DMS 273 (cell line): ENCODE measurements at regions not wholly inside any gene's neighbourhood (a gene's known extent, or its start where the extent isn't known, plus 50 kb on each side); places are given as distances from the start of the nearest gene placed in this dataset.

Experiments used
- DNase-seq: peaks from one replicate; lab custom pipeline; 2025; ENCODE audit not compliant: unreplicated experiment; lab: John Stamatoyannopoulos, UW

- DNase-seq, result no peak
Observed at GRCh38 chr3:59547874-59548273, 498.0 kb upstream of the CFAP20DC start.

GRCh38 chr3:59546522-59546921 lies 496.7 kb upstream of the CFAP20DC start:
- no peak for DNase-seq

DNA sequence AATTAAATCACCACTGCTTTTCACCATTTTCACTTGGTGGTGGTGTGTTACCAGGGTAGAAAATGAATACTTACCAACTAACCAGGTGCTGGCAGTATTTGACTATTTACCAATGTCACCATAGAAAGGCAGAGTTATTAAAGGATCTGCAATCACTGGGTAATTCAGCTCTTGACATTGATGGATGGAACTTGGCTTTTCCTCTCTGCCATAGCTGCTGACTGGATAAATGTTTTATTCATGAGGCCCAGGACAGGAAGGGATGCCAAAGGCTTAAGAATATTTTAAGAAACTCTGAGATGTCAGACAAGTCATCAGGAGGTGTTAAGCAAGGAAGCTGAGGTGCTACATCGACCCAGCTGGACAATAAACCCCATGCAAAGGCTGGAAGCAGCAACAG lies 495.5 kb upstream of the CFAP20DC start:
- DNase-seq, result peak; percentile 57

DNA sequence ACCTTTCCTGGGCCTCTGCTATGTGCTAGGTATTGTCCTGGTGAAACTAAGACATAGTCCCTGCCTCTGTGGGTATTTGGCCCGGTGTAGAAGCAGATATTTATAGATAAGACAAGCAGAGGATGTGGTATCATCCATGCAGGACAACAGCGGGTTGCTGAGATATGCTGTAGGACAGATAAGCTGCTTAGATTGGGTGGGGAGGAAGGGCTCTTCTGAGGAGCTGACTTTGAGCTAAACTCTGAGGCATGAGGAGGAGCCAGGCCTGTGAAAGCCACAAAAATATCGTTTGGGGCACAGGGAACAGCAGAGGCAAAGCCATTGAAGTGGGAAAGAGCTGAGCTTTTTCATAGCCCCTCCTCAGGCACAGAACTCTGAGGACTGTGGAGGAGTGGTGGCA lies 492.5 kb upstream of the CFAP20DC start:
- no peak for DNase-seq

GRCh38 chr3:59540696-59541095 lies 490.9 kb upstream of the CFAP20DC start:
- no peak for DNase-seq

DNA sequence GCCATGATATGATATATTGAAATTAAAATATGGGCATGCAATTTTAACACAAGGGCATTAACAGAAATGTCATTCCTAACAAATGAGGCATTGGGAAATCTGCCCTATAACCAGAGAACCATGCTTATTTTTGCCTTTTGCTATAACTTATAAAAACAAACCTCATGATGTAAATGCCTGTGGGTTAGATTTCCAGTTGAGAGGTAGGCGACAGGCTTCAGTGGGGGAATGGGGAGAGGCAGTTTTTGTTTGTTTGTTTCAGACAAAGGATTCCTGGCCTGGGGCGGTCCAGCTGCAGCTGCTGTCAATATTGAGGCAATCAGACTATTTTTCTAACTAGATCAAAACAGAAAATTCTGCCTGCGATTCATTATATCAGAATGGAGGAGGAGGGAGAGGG lies 490.4 kb upstream of the CFAP20DC start:
- DNase-seq, result no peak

DNA sequence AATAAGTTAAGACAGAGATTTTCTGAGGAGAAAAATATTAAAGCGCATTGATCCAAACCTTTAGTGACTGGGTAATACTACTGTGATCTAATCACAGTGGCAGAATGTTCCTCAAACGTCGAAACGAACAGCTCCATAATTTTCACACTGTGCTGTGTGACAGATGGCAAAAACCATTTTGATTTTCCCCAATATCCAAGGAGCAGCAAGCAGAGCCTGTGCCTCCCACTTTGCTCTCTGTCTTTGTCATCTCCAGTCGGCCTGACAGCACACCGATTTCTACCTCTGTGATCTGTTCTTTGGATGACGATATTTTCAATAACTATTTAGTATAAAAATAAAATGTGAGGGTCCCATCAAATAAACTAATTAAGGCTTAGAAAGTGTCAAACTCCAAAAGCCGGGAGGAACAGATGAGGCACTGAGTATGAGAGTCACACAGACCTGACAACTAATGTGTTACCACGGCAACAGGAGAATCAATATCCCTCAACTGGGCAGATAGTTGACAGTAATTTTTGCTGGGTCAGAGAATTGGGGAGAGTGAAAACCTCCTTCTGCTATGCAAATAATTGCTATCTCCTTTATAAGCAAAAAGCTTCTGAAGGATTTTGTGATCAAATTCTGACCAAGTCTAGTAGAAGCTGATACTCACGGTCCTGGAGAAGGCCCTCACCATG lies 489.1 kb upstream of the CFAP20DC start:
- no peak for DNase-seq

DNA sequence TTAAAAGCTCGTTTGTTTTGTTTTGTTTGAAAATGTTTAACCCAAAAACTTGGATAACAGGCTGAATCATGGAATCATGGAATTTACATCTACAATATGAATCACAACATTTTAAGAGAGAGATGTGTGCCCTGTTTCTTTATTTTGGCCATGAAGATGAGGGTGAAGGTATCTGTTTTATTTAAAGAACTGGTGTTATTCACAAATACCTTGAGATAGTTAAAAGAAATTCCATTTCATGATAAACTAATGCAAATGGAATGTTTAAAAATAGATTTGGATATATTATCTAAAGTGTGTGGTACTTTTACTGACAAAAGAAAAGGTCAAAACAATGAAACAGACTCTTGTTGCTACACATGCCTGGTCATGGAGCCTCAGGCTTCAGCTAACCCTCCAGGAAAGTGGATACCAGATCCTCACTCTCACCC lies 486.0 kb upstream of the CFAP20DC start:
- no peak for DNase-seq

DNA sequence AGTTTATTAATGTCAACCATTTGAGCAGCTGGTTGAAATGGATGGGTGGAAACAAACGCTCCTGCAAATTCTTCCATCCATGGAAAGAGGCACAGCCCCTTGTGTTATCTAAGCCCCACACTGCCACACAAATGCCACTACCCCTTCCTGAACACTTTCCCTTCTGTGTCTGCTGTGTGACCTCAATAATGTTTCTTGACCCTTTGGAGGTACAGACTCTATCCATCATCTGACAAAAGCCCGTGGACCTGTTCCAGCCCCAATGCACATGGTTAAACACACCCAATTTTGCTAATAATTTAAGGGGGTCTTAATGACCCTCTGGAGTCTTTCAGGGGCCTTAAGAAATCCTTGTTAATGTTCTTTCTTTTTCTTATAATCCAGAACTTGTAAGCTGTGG lies 482.2 kb upstream of the CFAP20DC start:
- DNase-seq, result no peak

DNA sequence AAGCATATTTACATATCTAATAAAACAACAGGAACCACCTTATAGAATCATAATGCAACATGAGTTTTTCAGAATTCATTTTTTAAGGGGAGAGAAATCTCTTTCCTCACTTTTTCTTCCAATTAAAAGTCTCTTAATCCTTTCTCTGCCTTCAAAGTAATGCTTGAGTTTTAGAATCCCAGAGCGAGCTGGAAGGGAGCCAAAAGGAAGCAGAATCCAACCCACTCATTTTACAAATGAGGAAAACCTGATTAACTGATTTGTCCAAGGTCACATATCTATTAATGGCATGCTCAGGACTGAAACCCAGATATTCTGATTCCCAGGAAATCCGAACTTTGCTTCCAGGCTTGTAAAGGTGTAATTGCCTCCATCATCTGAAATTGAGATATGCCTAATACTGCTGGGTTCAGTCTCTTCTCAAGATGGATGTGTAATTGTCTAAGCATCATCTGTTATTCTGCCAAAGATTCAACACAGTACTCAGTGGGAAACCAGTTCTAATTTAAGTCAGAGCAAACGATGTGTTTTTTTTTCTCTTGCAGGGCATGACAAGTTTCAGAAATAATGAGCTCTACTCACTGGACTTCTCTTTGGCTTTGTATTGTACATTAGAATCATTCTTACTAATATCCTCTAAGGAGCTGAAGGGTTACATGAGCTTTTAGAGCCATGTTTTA lies 481.4 kb upstream of the CFAP20DC start:
- DNase-seq, result peak; percentile 4

- DNase-seq, result no peak
Observed at GRCh38 chr3:59528251-59528650, 478.4 kb upstream of the CFAP20DC start.

DNA sequence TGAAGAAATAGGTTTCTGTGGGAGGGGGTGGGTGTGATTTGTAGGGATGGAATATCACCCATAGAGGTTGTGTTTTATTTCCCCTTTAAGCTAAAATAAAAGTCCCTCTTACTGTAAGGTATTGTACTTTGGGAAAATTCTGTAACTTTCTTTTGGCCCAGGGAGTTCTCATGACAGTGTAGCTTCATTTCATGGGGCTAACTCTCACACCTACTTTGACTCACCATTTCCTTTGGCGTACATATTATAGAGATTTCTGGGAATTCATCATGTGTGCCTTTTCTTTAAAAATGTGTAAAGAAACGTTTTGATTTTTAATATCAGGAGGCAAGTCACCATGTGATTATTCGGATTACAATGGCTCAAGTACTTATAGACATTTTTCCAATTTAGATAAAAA lies 477.7 kb upstream of the CFAP20DC start:
- no peak for DNase-seq

DNA sequence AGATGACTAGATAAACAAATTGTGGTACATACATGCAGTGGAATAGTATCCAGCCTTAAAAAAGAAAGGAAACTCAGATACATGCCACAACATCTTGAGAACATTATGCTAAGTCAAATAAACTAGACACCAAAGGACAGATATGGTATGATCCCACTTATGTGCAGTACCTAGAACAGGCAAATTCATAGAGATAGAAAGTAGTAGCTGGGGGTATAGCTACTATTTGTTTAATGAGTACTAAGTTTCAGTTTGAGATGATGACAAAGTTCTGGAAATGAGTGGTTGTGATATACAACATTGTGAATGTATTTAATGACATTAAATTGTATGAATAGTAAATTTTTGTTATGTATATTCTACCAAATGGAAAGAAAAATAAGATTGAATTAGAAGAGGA lies 477.2 kb upstream of the CFAP20DC start:
- no peak for DNase-seq

GRCh38 chr3:59522550-59522949 lies 472.7 kb upstream of the CFAP20DC start:
- no peak for DNase-seq

- no peak for DNase-seq
Observed at GRCh38 chr3:59519094-59519493, 469.3 kb upstream of the CFAP20DC start.

DNA sequence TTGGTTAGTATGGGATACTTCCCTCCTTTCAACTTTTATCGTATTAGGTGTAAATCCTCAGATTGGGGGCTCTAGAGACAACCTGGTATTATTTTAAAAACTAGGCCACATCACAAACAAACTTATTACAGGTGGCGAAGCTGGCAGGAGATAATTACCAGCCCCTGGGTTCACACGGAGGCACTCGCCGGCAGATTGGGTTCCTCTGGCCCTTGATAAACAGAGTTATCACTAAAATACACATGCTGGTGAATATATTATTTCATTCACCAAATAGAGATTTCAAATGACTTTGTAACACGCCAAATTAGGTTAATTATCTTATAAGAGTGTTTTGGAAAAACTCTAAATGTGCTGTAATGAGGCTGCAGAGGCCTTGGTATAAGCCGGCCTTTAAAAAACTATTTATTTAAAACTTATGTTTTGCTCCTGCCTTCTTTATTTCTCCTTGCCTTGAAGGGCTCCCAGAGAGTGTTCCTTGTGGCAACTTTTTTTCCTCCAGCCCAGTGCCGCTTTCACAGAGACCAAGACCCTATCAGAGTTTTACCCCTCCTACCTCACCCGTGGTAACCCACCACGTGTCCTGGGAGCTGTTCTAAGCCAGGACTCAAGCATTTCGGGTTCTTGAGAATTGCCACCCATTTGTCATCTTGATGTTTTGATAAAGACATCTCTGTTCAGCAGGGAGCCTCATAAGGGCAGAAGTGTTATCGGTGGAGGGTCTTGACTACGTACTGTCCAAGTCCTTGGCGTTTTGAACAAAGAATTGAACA lies 468.6 kb upstream of the CFAP20DC start:
- no peak for DNase-seq

- DNase-seq, result no peak
Observed at GRCh38 chr3:59517388-59517787, 467.6 kb upstream of the CFAP20DC start.

- DNase-seq, result no peak
Observed at GRCh38 chr3:59515966-59516365, 466.1 kb upstream of the CFAP20DC start.

GRCh38 chr3:59514865-59515482 lies 465.1 kb upstream of the CFAP20DC start:
- no peak for DNase-seq

GRCh38 chr3:59513570-59513969 lies 463.7 kb upstream of the CFAP20DC start:
- no peak for DNase-seq

- no peak for DNase-seq
Observed at GRCh38 chr3:59512066-59512465, 462.2 kb upstream of the CFAP20DC start.

- no peak for DNase-seq
Observed at GRCh38 chr3:59510576-59510975, 460.8 kb upstream of the CFAP20DC start.
